HG03108 (cell line): ENCODE measurements at regions not wholly inside any gene's neighbourhood (a gene's known extent, or its start where the extent isn't known, plus 50 kb on each side); places are given as distances from the start of the nearest gene placed in this dataset.

ENCODE experiments used
- ATAC-seq: cut with Tn5 transposase; IDR thresholded peaks from one replicate; pipeline ENCODE4 v1.9.1; 2021; ENCODE audit warnings: moderate library complexity; ENCODE audit not compliant: unreplicated experiment

DNA sequence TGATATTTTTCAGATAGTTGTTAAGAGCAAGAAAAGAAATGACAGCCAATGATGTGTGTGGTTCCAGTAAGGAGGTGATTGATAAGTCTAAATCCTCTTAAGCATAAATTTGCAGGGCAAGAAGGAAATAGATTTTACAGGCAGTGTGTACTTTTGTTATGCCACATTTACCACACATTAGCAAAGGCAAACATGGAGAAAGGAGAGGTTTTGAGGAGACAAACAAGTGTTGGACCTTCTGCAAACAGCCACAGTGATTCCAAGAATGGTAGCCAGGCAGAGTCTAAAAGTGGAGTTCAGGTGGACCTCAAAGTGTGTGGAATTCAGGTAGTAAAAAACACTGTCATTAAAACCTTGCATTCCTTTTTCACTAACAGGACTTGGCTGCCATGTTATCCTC, 295.9 kb upstream of the ITGA1 start:
- no peak for ATAC-seq

DNA sequence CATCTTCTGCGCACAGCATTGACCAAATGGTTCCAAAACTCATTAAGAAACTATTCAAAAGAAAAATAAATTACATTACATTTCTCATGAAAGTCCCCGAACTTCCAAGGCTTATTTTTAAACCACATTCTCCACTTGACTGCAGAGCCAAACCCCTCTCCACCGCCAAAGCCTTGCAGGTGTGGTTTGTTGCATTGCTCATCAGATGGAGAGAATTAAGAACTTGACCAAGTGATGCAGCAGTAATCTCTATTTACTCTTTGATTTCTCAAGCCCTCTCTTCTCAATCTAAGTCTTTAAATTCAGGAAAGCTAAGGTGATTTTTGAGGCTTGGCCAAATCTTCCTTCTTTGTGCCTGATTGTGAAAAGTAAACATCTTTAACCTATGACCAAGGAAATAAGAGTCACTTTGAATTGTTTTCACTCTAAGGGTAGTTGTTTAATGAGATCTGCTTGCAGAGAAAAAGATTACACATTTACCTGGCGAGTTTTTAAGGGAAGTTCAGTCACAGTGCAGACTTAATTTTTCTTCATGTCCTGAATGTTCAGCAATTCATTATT, 290.5 kb upstream of the ITGA1 start:
- ATAC-seq = no peak

GRCh38 chr5:52498607-52499006, 289.1 kb upstream of the ITGA1 start:
- no peak for ATAC-seq

GRCh38 chr5:52502460-52502999, 285.2 kb upstream of the ITGA1 start:
- no peak for ATAC-seq

- ATAC-seq = no peak
These were observed 283.0 kb upstream of the ITGA1 start for GRCh38 chr5:52504584-52505240.

- no peak for ATAC-seq
These were observed 270.0 kb upstream of the ITGA1 start for GRCh38 chr5:52517667-52518066.

GRCh38 chr5:52520171-52520570, 267.5 kb upstream of the ITGA1 start:
- no peak for ATAC-seq

GRCh38 chr5:52521236-52521635, 266.5 kb upstream of the ITGA1 start:
- no peak for ATAC-seq

- no peak for ATAC-seq
These were observed 264.0 kb upstream of the ITGA1 start for GRCh38 chr5:52523701-52524100.

- no peak for ATAC-seq
These were observed 256.6 kb upstream of the ITGA1 start for GRCh38 chr5:52531105-52531504.

DNA sequence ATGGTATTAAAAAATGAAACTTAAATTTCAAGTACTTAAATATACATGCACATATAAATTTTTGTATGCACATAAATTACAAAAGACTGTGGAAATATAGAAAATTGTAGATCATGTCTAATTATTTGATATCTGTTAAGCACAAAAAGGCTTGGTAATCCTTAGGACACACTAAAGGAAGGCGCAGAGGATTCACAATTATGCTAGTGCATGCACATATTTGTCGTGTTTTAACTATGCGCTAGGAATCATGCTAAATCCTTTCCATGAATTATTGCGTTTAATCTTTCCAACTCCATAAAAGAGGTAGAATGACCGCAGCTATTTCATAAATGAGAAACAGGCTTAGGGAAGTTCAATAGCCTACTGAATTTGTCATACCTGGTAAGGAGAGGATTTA, 244.1 kb upstream of the ITGA1 start:
- no peak for ATAC-seq

GRCh38 chr5:52544738-52545137, 243.0 kb upstream of the ITGA1 start:
- ATAC-seq = no peak

GRCh38 chr5:52554293-52554692, 233.4 kb upstream of the ITGA1 start:
- no peak for ATAC-seq

DNA sequence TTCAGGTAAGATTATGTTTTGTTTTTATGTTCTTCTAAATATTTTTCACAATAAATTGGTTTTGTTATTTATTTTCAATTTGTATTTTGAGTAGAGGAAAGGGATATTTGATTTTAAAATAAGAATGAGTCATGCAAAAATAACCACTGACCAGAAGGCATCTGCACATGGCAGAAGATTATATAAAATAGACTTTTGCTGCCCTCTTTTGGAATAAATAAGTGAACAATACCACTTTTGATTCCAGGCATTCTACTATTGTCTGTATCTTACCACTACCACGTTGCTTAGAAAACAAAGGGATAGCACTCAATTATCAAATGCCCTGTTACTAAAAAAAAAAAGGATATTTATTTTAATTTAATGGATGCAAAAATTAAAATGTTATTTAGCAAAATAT, 227.3 kb upstream of the ITGA1 start:
- no peak for ATAC-seq

DNA sequence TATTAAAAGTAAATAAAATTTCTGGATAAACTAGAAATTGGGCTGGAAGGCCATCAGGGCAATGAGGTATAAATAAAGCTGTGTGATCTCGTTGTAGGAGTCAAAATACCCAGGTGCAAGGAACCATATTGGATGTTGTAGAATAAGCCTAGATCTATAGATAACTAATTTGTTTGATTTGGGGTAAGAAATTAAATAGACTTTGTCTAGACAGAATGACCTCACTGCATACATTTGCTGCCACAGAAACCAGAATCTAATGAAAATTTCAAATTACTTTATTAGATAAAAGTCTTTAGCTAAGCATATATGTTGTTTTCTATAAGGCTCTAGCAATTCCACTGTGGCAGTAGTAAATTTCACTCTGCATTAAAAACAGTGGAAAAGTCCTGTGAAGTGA, 225.2 kb upstream of the ITGA1 start:
- ATAC-seq = no peak

- no peak for ATAC-seq
These were observed 223.1 kb upstream of the ITGA1 start for GRCh38 chr5:52564587-52564986.

- ATAC-seq = no peak
These were observed 210.2 kb upstream of the ITGA1 start for GRCh38 chr5:52577546-52577945.

DNA sequence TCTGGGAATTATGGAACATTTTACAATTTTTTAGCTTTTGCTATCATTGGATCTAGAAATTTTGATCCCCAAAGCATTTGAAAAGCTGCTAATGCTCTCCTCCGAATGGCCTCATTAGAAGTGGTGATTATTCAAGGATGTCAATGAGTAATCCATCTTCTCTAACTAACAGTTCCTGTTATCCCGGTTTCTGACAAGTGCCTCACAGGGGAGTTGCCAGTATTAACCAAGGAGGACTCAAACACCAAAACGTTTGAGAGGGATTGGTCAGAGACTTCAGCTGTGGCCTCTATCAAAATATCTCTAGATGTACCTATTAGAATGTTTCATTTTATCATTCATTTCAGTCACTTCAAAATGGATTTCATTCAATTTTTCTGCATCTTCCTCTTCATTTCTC, 208.3 kb upstream of the ITGA1 start:
- no peak for ATAC-seq

GRCh38 chr5:52580921-52581320, 206.8 kb upstream of the ITGA1 start:
- ATAC-seq = no peak

DNA sequence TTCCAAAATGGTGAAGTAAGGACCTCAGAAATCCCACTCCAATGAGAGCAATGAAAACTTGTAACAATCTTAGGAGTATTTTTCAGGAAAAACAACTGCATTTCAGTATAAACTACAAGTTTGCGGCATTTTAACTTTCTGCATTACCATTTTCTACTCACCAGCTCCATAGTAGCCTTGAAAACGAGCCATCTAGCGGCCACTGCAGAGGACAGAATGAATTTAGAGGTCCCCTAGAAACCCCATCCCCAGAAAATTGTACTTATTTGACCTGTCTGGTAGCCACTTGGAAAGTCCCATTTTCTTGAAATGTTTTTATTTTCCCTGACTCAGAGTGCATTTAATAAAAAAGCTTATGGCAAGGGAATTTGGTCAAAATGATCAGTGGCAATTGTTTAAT, 205.4 kb upstream of the ITGA1 start:
- no peak for ATAC-seq

DNA sequence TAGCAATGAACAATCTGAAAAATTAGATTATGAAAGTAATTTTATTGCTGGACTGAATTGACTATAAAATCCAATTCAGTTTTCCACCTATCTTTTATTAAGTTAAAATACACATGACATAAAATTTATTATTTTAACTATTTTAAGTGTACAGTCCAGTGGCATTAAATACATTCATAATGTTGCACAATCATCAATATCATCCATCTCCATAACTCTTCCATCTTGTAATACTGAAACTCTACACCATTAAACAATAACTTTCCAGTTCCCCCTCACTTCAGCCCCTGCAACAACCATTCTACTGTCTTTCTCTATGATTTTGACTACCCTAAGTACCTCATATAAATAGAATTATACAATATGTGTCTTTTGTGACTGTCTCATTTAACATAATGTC, 200.6 kb upstream of the ITGA1 start:
- ATAC-seq = no peak

DNA sequence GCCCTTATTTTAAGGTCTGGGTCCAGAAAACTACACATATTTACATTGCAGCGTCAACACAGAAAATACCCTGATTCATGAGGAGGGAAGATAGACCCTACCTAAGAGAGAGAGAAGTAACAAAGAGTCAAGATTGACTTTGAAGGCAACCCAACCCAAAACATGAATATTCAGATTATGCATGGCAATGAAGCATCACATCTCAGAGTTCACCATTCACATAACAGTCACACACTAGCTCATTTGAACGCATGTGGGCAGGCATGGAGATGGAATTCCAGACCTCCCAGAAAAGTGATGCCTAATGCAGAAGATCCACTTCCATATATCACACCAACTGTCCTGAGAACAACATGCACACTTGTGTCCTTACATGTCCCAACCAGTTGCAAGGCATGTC, 190.1 kb upstream of the ITGA1 start:
- no peak for ATAC-seq

DNA sequence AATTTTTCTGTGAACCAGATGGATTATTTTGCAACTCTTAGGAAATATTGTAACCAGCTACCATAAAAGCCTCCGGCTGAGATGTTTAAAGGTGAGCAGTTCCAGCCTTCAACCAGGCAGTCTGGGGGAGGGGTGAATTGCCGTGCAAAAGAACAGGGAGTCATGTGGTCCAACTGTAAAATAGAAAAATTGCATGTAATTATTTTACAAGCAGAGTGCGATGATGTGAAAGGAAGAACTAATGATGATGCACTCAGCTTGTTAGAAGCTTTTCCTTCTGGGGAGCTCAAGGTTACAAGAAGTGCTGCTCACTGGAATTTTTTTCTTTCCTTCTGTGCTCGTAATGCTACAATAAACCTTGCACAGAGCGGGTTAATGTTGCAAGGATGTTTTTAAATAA, 188.7 kb upstream of the ITGA1 start:
- no peak for ATAC-seq
